OCI-LY7 (cell line): ENCODE measurements at regions not wholly inside any gene's neighbourhood (a gene's known extent, or its start where the extent isn't known, plus 50 kb on each side); places are given as distances from the start of the nearest gene placed in this dataset.
"Not testable (repeated sequence)": the region's sequence is repeated elsewhere in the genome, so short reads cannot be mapped to it uniquely, and the experiment has no call there.

Experiments
- EZH2phosphoT487 ChIP-seq: fragments of 200-600 bp; sonication (generic); IDR thresholded peaks from 2 replicates; pipeline ENCODE4 v1.6.1; 2018; ENCODE audit warnings: low read depth, borderline replicate concordance, mild to moderate bottlenecking, mixed run types, antibody characterized with exemption, low read length, moderate library complexity, mixed read lengths
- TF ChIP-seq, protein P1 (sequence below): fragments of 200-600 bp; sonication (generic); conservative IDR thresholded peaks from 2 replicates; pipeline ENCODE4 v1.5.1; 2014; ENCODE audit warnings: mild to moderate bottlenecking, antibody characterized with exemption, low read length, moderate library complexity, mixed read lengths

- TF ChIP-seq, protein P1, sequence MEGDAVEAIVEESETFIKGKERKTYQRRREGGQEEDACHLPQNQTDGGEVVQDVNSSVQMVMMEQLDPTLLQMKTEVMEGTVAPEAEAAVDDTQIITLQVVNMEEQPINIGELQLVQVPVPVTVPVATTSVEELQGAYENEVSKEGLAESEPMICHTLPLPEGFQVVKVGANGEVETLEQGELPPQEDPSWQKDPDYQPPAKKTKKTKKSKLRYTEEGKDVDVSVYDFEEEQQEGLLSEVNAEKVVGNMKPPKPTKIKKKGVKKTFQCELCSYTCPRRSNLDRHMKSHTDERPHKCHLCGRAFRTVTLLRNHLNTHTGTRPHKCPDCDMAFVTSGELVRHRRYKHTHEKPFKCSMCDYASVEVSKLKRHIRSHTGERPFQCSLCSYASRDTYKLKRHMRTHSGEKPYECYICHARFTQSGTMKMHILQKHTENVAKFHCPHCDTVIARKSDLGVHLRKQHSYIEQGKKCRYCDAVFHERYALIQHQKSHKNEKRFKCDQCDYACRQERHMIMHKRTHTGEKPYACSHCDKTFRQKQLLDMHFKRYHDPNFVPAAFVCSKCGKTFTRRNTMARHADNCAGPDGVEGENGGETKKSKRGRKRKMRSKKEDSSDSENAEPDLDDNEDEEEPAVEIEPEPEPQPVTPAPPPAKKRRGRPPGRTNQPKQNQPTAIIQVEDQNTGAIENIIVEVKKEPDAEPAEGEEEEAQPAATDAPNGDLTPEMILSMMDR, result not testable (repeated sequence)
- TF ChIP-seq EZH2phosphoT487, result not testable (repeated sequence)
Measured at GRCh38 chr3:579529-579928, 383.0 kb downstream of the CHL1 start.
